Breast epithelium (tissue), 3 donors: ENCODE measurements at regions not wholly inside any gene's neighbourhood (a gene's known extent, or its start where the extent isn't known, plus 50 kb on each side); places are given as distances from the start of the nearest gene placed in this dataset.

ENCODE experiments used
- CTCF ChIP-seq, 3 donors: fragments of 450-650 bp; IDR thresholded peaks; one replicate each; pipeline ENCODE4 v1.5.1; 2016 to 2017; ENCODE audit warnings: antibody characterized with exemption in 3 of 3, mild to moderate bottlenecking in 3 of 3, moderate library complexity in 3 of 3
- POLR2A ChIP-seq: fragments of 450-650 bp; IDR thresholded peaks from one replicate; pipeline ENCODE4 v1.6.1; 2016; ENCODE audit warnings: antibody characterized with exemption, mild to moderate bottlenecking, moderate library complexity
- POLR2AphosphoS5 ChIP-seq, 3 donors: sonication (generic); formaldehyde crosslinking; IDR thresholded peaks; one replicate each; pipeline ENCODE4 v1.6.1; 2017; ENCODE audit warnings: antibody characterized with exemption in 3 of 3

GRCh38 chr6:165963750-165964149 is 203.9 kb downstream of the TBXT start:
- TF ChIP-seq CTCF (IDR thresholded peaks at IDR 0.05) (no peak), POLR2AphosphoS5 (IDR thresholded peaks at IDR 0.05) (no peak), POLR2A (no peak)
